ENCODE measurements at regions not wholly inside any gene's neighbourhood (a gene's known extent, or its start where the extent isn't known, plus 50 kb on each side); places are given as distances from the start of the nearest gene placed in this dataset.

- Histone ChIP-seq H3K56ac (ENCODE audit: insufficient read length, low read depth, low read length) (no peak overlapping the region), H3K79me2 (ENCODE audit: insufficient read depth, low read length) (no peaks in the 10 kb centered on the region), H3K9me3 (ENCODE audit: control insufficient read depth, low read depth, low read length) (no peaks in the 10 kb centered on the region), H3K23ac (ENCODE audit: insufficient read length, low read depth, low read length) (no peak overlapping the region), H3K4me1 (ENCODE audit: insufficient read depth, low read length) (no peaks in the 10 kb centered on the region), H3K4me2 (ENCODE audit: insufficient read depth, insufficient read length, low read length) (no peak overlapping the region), H3K18ac (ENCODE audit: insufficient read length, low read depth, low read length) (no peak overlapping the region), H3K27me3 (ENCODE audit: insufficient read depth, low read length) (no peaks in the 10 kb centered on the region), H4K91ac (ENCODE audit: insufficient read length, low read depth, low read length) (no peak overlapping the region), H2BK5ac (ENCODE audit: insufficient read length, low read length) (no peak overlapping the region), H3T11ph (ENCODE audit: low read length) (no peak overlapping the region), H2BK12ac (ENCODE audit: insufficient read length, low read depth, low read length) (no peak overlapping the region), H2BK15ac (ENCODE audit: low read depth, low read length) (no peak overlapping the region), H4K5ac (ENCODE audit: insufficient read length, low read depth, low read length) (no peak overlapping the region), H2BK20ac (ENCODE audit: low read depth, low read length, poor library complexity, severe bottlenecking) (no peak overlapping the region), H3K4ac (ENCODE audit: low read depth, low read length) (no peak overlapping the region), H4K8ac (replicated peaks; ENCODE audit: insufficient read length, low read depth, low read length) (no peak overlapping the region), H2BK120ac (ENCODE audit: low read depth, low read length, poor library complexity, severe bottlenecking) (no peak overlapping the region), H3K9ac (ENCODE audit: extremely low read depth, insufficient read length, low read length) (no peak overlapping the region), H2AFZ (ENCODE audit: low read length) (no peak overlapping the region), H4K20me1 (ENCODE audit: control insufficient read depth, insufficient read depth, insufficient read length) (no peaks in the 10 kb centered on the region), H2AK5ac (ENCODE audit: insufficient read length, low read length) (no peak overlapping the region), H3K23me2 (ENCODE audit: insufficient read length, low read depth, low read length, poor library complexity, severe bottlenecking) (no peaks in the 10 kb centered on the region), H3K27ac (ENCODE audit: insufficient read length, low read depth, low read length) (no peak overlapping the region), H3K14ac (ENCODE audit: insufficient read depth, low read length) (no peak overlapping the region), H3K79me1 (ENCODE audit: insufficient read depth, low read depth, low read length, poor library complexity, severe bottlenecking) (peaks cover 3% of the 10 kb centered on the region)
- no CpG with 5 or more reads among the region's 6 CpGs for WGBS (ENCODE audit: extremely low coverage, insufficient read length, low lambda C conversion rate)
- Mint-ChIP-seq H3K27me3 (ENCODE audit: low read depth) (no peaks in the 10 kb centered on the region), H3K4me3 (no peak overlapping the region; a peak in 1 of 5 replicates), H3K9me3 (peaks cover 3 to 4% of the 10 kb centered on the region in 2 experiments; a peak in 1 of 5 replicates), H3K4me1 (peaks cover 16 to 19% of the 10 kb centered on the region in 2 experiments), H3K27ac (peak overlapping the region in 2 of 3 experiments; percentile 45 to 63; a peak in 3 of 7 replicates), H3K36me3 (ENCODE audit: insufficient read depth in 1 of 3, low read depth in 3 of 3) (no peaks in the 10 kb centered on the region; a peak in 1 of 7 replicates)
- no peak for DNase-seq
- no peak for TF ChIP-seq CTCF (conservative IDR thresholded peaks at IDR 0.05)
Measured at GRCh38 chr6:144408161-144408560, 123.0 kb downstream of the UTRN start.

Data from H9 (cell line).